Fibroblast of skin of left quadriceps (primary cell): ENCODE measurements at regions not wholly inside any gene's neighbourhood (a gene's known extent, or its start where the extent isn't known, plus 50 kb on each side); places are given as distances from the start of the nearest gene placed in this dataset.
A peak's percentile ranks its signal among the peaks of the same experiment; 100 is the strongest.
"Not testable (repeated sequence)": the region's sequence is repeated elsewhere in the genome, so short reads cannot be mapped to it uniquely, and the experiment has no call there.

Experiments
- DNase-seq, 2 experiments: peaks; one replicate each; pipeline ENCODE4 v3.0.0-alpha.2; 2013; ENCODE audit warnings: low read depth in 2 of 2

DNA sequence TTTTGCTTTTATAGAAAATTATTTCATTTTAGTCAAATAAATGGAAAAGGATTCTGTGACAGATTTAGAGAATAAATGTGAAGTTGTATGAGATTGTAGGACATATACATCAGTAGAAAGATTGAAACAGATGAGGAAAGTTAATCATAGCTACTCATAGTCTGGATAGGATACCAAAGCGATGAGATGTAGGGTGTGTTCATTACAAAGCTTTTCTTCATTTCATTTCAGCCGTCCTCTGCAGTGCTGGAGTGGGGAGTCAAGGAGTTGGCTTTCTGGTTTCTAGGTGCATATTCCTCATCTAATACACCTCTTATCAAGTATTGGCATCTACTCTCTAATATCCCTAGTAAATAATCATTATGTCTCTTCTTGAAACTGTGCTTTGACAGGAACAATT is 149.5 kb upstream of the NEGR1 start:
- no peak for DNase-seq

DNA sequence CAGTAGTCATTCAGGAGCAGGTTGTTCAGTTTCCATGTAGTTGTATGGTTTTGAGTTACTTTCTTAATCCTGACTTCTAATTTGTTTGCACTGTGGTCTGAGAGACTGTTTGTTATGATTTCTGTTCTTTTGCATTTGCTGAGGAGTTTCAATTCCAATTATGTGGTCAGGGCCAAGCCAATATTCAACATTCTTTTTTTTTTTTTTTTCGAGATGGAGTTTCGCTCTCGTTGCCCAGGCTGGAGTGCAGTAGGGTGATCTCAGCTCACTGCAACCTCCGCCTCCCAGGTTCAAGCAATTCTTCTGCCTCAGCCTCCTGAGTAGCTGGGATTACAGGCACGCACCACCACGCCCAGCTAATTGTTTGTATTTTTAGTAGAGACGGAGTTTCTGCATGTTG is 145.9 kb upstream of the NEGR1 start:
- not testable (repeated sequence) for DNase-seq

GRCh38 chr1:72419229-72419628 is 136.9 kb upstream of the NEGR1 start:
- no peak for DNase-seq

DNA sequence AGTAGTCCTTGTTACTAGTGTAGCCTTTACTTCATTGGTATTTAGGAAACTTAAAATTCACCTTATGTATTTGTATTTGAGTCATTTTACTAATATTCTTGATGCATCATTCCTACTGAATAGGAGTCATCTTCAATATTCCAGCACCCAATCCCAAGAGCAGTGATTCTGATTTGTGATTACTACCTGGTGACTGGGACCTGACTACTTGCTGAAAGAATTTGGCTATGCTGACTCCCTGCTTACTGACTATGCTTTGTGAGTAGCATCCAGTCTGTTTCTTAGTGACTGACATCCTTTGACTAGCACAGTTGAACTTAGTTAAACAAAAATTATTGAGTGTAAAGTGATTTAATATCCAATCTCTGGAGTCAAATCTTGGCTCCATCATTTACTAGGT is 129.9 kb upstream of the NEGR1 start:
- DNase-seq = no peak

DNA sequence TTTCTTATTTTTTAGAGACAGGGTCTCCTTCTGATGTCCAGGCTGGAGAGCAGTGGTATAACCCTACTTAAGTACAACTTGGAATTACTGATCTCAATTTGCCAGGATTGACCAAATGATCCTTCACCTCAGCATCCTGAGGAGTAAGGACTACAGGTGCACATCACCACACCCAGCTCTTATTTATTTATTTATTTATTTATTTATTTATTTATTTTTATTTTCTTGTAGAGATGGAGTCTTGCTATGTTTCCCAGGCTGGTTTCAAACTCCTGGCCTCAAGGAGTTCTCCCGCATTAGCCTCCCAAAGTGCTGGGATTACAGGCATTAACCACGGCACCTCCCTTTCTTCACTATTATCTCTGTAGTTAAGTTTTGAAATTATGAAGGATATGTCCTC is 117.5 kb upstream of the NEGR1 start:
- no peak for DNase-seq

DNA sequence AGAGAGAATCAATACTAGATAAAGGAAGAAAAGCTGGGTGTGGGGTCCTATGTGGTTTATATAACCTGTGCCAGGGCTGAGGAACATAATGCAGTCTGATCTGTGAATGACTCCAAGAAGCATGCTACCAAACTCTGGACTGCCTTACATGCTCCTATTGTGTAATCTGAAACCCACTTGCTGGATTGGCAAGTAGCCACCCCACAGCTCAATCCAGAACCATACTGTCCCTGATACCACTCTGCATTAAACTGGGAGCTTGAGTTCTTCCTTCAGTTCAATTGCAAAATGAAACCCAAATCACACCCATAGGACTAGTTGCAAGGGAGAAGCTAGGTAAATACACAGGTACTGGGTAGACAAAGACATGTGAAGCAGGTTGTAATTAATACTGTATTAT is 115.4 kb upstream of the NEGR1 start:
- DNase-seq = peak; percentile 45 to 60

DNA sequence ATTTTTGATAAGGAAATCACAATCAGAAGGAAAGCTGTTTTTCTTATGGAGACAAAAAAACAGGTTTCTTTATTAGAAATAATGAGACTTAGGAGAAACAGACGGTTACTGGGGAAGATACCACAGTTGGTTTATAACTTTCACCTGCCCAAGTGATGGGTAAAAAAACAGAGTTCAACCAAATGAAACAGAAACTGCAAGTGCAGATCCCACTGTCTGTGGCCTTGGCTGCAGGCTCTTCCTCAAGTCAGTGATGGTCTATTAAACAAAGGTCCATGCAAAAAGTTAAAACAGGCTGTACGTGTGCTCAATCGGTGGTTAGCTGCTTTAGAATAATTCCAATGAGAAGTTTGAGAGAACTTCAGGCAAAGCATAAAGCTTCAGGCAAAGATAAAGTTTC is 112.1 kb upstream of the NEGR1 start:
- no peak for DNase-seq

GRCh38 chr1:72379072-72379471 is 96.7 kb upstream of the NEGR1 start:
- DNase-seq = no peak

DNA sequence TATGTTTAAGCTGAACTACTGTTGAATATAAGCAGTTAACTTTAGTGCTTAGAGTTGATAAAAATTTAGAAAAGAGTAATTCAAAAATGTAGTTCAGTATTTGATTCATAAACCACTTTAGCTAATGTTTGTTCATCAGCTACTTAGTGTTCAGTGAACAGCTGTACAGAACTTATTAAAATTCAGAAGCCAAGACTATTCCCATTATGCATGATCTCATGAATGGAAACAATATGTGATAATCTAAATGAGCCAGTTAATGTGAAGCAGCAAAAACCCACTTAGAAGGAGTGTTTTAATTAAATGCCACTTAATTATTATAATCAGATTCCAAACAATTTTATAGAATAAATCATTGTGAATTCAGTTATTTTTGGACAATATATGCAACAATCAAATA is 92.9 kb upstream of the NEGR1 start:
- no peak for DNase-seq

DNA sequence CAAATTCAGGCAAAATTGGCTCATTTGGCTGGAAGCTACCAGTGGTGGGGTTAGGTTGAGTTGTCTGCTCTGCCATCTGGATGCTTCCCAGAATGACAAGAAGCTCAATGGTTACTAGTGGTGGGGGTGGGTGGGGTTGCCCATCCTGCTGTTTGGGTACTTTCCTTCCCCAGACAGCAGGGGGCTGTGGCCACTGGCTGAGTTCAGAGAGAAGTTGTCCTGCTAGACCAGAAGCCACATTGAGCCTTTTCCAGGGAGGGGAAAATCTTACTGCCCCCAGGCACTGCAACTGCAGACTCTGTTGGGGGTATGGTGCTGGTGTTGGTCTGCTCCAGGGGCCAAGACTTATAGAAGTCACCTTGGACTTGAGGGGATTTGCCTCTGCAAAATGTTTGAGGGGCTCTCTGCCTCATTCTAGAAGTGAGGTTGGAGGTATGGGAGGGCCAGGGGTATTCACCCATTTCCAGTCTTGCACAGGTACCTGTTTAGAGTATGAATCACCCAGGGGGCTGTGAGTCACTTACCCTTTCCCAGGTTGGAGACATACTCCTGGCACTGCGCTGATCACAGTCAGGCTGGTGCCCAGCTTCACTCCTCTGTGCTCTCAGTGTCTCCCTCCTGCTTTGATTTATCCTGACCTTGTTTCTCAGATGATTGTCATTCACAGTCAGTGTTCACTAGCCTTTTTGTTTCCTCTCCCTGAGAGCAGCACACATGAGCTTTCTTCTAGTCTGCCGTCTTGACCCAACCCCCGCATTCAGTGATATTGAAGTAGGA is 89.1 kb upstream of the NEGR1 start:
- DNase-seq = no peak

DNA sequence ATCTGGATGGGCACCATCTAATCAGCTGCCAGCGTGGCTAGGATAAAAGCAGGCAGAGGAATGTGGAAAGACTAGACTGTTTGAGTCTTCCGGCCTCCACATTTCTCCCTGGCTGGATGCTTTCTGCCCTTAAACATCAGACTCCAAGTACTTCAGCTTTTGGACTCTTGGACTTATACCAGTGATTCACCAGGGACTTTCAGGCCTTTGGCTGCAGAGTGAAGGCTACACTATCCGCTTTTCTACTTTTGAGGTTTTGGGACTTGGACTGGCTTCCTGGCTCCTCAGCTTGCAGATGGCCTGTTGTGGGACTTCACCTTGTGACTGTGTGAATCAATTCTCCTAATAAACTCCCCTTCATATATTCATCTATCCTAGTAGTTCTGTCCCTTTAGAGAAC is 88.5 kb upstream of the NEGR1 start:
- DNase-seq = not testable (repeated sequence)

- DNase-seq = no peak
Measured at GRCh38 chr1:72369069-72369757, 86.9 kb upstream of the NEGR1 start.

DNA sequence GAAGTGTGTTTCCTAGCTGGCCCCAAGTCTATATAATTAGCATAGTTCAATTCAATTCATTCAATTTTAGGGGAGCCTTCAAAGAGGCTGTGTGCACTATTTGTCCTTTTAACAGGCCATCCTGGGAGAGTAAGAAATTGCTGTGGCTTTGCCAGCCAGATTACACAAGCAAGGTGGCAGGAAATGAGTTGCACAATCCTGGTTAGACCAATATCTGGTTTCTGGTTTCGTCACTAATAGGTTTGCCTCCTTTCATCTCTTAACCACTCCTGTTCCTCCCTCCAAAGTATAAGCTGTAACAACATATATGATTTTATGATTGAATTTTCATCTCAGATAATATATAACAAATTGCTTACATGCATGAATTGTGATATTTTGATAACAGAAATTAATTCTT is 84.1 kb upstream of the NEGR1 start:
- DNase-seq = no peak

GRCh38 chr1:72365693-72366092 is 83.4 kb upstream of the NEGR1 start:
- DNase-seq = no peak

DNA sequence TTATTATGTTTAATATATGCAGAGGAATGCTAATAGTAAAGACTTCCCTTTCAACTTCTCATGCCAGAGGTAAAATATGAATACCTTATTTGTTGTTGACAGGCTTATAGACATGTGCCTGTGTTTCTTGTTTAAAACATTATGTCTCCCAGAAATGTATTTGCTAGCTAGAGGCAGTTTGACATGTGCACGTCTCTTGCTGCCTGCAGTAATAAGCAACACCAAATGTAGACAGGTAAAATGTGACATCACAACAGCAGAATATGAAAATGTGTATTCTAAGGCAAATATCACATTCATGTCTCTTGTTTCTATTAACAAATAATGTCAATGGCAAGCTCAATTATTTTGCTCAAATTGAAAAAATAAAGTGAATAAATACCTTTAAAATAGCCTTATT is 80.2 kb upstream of the NEGR1 start:
- DNase-seq = no peak

- DNase-seq = no peak
Measured at GRCh38 chr1:72357411-72357810, 75.1 kb upstream of the NEGR1 start.

DNA sequence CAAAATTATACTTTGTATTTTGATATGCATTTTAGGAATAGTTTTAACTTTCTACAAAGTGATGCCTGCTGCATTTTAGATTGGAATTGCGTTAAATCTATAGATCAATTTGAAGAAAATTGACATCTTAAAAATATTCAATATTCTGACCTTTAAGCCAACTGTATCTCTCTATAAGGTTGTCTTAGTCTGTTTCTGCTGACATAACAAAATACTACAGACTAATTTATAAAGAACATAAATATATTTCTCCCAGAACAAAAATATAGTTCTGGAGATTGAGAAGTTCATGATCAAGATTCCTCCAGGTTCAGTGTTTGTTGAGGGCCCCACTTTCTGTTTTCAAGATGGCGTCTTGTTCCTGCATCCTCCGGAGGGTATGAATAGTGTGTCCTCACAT is 73.6 kb upstream of the NEGR1 start:
- no peak for DNase-seq

- DNase-seq = no peak
Measured at GRCh38 chr1:72341661-72342060, 59.3 kb upstream of the NEGR1 start.

GRCh38 chr1:72336776-72337175 is 54.4 kb upstream of the NEGR1 start:
- DNase-seq = peak; percentile 23 to 24
